Osteocyte (in vitro differentiated cells): ENCODE measurements at regions not wholly inside any gene's neighbourhood (a gene's known extent, or its start where the extent isn't known, plus 50 kb on each side); places are given as distances from the start of the nearest gene placed in this dataset.

Experiments used
- DNase-seq: peaks from one replicate; pipeline ENCODE4 v3.0.0; 2021; ENCODE audit warnings: mixed read lengths; ENCODE audit not compliant: unreplicated experiment; ENCODE audit errors: extremely low spot score
- H3K27ac Mint-ChIP-seq: one replicate; pipeline ENCODE4 v1.8.0; 2021; ENCODE audit warnings: mild to moderate bottlenecking, mixed read lengths; ENCODE audit not compliant: unreplicated experiment
- H3K27me3 Mint-ChIP-seq: one replicate; pipeline ENCODE4 v1.8.0; 2021; ENCODE audit warnings: mixed read lengths; ENCODE audit not compliant: unreplicated experiment
- H3K36me3 Mint-ChIP-seq: one replicate; pipeline ENCODE4 v1.8.0; 2021; ENCODE audit warnings: mixed read lengths; ENCODE audit not compliant: unreplicated experiment
- H3K4me1 Mint-ChIP-seq: one replicate; pipeline ENCODE4 v1.8.0; 2021; ENCODE audit warnings: mixed read lengths; ENCODE audit not compliant: unreplicated experiment
- H3K4me3 Mint-ChIP-seq: one replicate; pipeline ENCODE4 v1.8.0; 2021; ENCODE audit warnings: mild to moderate bottlenecking, moderate library complexity, mixed read lengths; ENCODE audit not compliant: unreplicated experiment
- H3K9me3 Mint-ChIP-seq: one replicate; pipeline ENCODE4 v1.8.0; 2021; ENCODE audit warnings: mixed read lengths; ENCODE audit not compliant: unreplicated experiment
- CTCF ChIP-seq: fragments of 200-600 bp; sonication (generic); IDR thresholded peaks from 2 replicates; pipeline ENCODE4 v1.5.0; 2021; ENCODE audit warnings: antibody characterized with exemption, mild to moderate bottlenecking, moderate library complexity

- no peak overlapping the region for H3K27ac Mint-ChIP-seq
- no peaks in the 10 kb centered on the region for H3K9me3 Mint-ChIP-seq
- no peaks in the 10 kb centered on the region for H3K27me3 Mint-ChIP-seq
- TF ChIP-seq CTCF = no peak
- H3K36me3 Mint-ChIP-seq = no peaks in the 10 kb centered on the region
- H3K4me1 Mint-ChIP-seq = no peaks in the 10 kb centered on the region
- DNase-seq = no peak
- H3K4me3 Mint-ChIP-seq = no peak overlapping the region
Observed at GRCh38 chr6:117206522-117206921, 58.8 kb upstream of the VGLL2 start.

- no peak for TF ChIP-seq CTCF
- Mint-ChIP-seq H3K36me3 (no peaks in the 10 kb centered on the region), H3K4me3 (no peak overlapping the region), H3K4me1 (no peaks in the 10 kb centered on the region), H3K27me3 (no peaks in the 10 kb centered on the region), H3K27ac (no peak overlapping the region), H3K9me3 (no peaks in the 10 kb centered on the region)
- DNase-seq = no peak
Observed at GRCh38 chr6:117206944-117207687, 58.2 kb upstream of the VGLL2 start.

DNA sequence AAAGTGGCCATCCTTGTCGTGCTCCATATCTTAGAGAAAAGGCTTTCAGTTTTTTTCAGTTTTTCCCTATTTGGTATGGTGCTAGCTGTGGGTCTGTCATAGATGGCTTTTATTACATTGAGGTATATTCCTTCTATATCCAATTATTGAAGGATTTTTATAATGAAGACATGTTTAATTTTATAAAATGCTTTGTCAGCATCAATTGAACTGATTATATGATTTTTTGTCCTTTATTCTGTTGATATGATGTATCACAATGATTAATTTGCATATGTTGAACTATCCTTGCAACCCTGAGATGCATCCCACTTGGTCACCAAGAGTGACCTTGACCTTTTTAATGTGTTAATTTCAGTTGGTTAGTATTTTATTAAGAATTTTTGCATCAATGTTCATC lies 55.1 kb upstream of the VGLL2 start:
- H3K4me3 Mint-ChIP-seq = no peak overlapping the region
- no peaks in the 10 kb centered on the region for H3K4me1 Mint-ChIP-seq
- no peak overlapping the region for H3K27ac Mint-ChIP-seq
- H3K36me3 Mint-ChIP-seq = no peaks in the 10 kb centered on the region
- DNase-seq = no peak
- H3K27me3 Mint-ChIP-seq = no peaks in the 10 kb centered on the region
- TF ChIP-seq CTCF = no peak
- no peaks in the 10 kb centered on the region for H3K9me3 Mint-ChIP-seq

GRCh38 chr6:117215353-117216090 lies 49.8 kb upstream of the VGLL2 start:
- no peak for TF ChIP-seq CTCF
- DNase-seq = no peak
- Mint-ChIP-seq H3K27me3 (no peaks in the 10 kb centered on the region), H3K4me3 (no peak overlapping the region), H3K4me1 (no peaks in the 10 kb centered on the region), H3K27ac (no peak overlapping the region), H3K36me3 (no peaks in the 10 kb centered on the region), H3K9me3 (no peaks in the 10 kb centered on the region)
